HL-60 (cell line): ENCODE measurements at regions not wholly inside any gene's neighbourhood (a gene's known extent, or its start where the extent isn't known, plus 50 kb on each side); places are given as distances from the start of the nearest gene placed in this dataset.
"Not testable (repeated sequence)": the region's sequence is repeated elsewhere in the genome, so short reads cannot be mapped to it uniquely, and the experiment has no call there.

ENCODE experiments used
- DNase-seq, 2 experiments: peaks; one replicate each; pipeline ENCODE4 v3.0.0-alpha.2; 2010 to 2020; ENCODE audit warnings: low read depth in 1 of 2, low spot score in 1 of 2
- H3K27ac ChIP-seq: fragments of 250-450 bp; sonication (Bioruptor Pico); replicated peaks from 2 replicates; pipeline ENCODE4 v1.5.1; 2020; ENCODE audit warnings: mild to moderate bottlenecking, moderate library complexity
- H3K27me3 ChIP-seq: fragments of 250-450 bp; sonication (Bioruptor Pico); 2 replicates; pipeline ENCODE4 v1.5.1; 2021; ENCODE audit warnings: mild to moderate bottlenecking, moderate library complexity; ENCODE audit not compliant: insufficient read depth, poor library complexity, severe bottlenecking
- H3K4me3 ChIP-seq: replicated peaks from 2 replicates; pipeline ENCODE4 v1.5.1; 2011; ENCODE audit warnings: mild to moderate bottlenecking, control low read depth, low read length; ENCODE audit not compliant: insufficient read depth
- CTCF ChIP-seq: IDR thresholded peaks from one replicate; pipeline ENCODE4 v1.5.1; 2011; ENCODE audit warnings: low read length, control low read depth, inconsistent platforms; ENCODE audit not compliant: insufficient read depth
- GABPA ChIP-seq: IDR thresholded peaks from 2 replicates; pipeline ENCODE4 v1.6.1; 2012; ENCODE audit warnings: low read depth
- POLR2AphosphoS5 ChIP-seq: IDR thresholded peaks from 2 replicates; pipeline ENCODE4 v1.6.1; 2012; ENCODE audit warnings: low read depth
- REST ChIP-seq: IDR thresholded peaks from 2 replicates; pipeline ENCODE4 v1.6.1; 2012; ENCODE audit warnings: low read depth; ENCODE audit not compliant: insufficient replicate concordance
- SPI1 ChIP-seq: IDR thresholded peaks from 2 replicates; pipeline ENCODE4 v1.6.1; 2012; ENCODE audit warnings: low read depth, mild to moderate bottlenecking, borderline replicate concordance

DNA sequence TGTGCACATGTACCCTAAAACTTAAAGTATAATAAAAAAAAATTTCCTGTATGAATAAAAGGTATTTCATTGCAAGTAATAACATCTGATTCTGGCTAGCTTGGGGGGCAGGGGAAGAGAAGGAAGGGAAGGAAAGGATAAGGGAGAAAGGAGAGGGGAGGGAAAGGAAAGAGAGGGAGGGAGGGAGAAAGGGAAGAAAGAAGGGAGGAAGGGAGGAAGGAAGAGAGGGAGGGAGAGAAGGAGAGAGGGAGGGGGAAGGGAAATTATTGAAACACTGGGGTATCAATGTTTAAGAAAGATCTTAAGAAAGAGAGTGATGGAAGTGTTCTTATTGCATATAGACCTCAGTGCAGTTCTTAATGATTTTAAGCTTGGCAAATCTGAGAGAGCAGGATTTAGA is 129.8 kb upstream of the ZNF366 start:
- Histone ChIP-seq H3K27me3 (no peaks in the 10 kb centered on the region), H3K27ac (no peak overlapping the region), H3K4me3 (no peak overlapping the region)
- TF ChIP-seq SPI1 (no peak), POLR2AphosphoS5 (no peak), CTCF (no peak), REST (no peak), GABPA (no peak)
- DNase-seq, result no peak

GRCh38 chr5:72636565-72636964 is 129.4 kb upstream of the ZNF366 start:
- DNase-seq, H3K27me3 ChIP-seq, H3K27ac ChIP-seq, H3K4me3 ChIP-seq: not testable (repeated sequence)

DNA sequence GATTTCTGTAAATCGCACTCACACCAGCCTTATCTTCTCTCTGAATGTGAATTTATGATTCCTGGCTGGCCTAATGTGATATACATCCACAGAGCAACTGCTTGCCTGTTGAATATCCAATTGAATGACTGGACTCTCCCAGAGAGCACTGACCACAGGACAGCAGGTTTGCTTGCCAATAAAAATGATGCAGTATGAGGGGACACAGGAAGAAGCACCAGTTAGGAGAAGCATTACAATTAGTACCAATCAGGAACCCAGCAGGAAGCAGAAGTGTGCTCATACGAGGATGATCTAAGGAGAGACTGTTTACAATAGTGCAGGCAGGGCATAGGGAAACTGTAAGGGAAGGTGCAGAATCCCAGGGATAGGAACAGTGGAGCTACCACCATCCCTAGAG is 127.2 kb upstream of the ZNF366 start:
- no peaks in the 10 kb centered on the region for H3K27me3 ChIP-seq
- H3K4me3 ChIP-seq, result no peak overlapping the region
- DNase-seq, result no peak
- no peak overlapping the region for H3K27ac ChIP-seq
- TF ChIP-seq REST (no peak), CTCF (no peak), POLR2AphosphoS5 (no peak), GABPA (no peak), SPI1 (no peak)

GRCh38 chr5:72633649-72634048 is 126.4 kb upstream of the ZNF366 start:
- H3K27me3 ChIP-seq, result no peaks in the 10 kb centered on the region
- no peak overlapping the region for H3K4me3 ChIP-seq
- H3K27ac ChIP-seq, result no peak overlapping the region
- TF ChIP-seq REST, result no peak
- TF ChIP-seq SPI1, result no peak
- TF ChIP-seq CTCF, result no peak
- TF ChIP-seq POLR2AphosphoS5, result no peak
- no peak for TF ChIP-seq GABPA
- DNase-seq, result no peak
